Dedifferentiated amniotic fluid mesenchymal stem cell (primary cell): ENCODE measurements at regions not wholly inside any gene's neighbourhood (a gene's known extent, or its start where the extent isn't known, plus 50 kb on each side); places are given as distances from the start of the nearest gene placed in this dataset.
"Not testable (repeated sequence)": the region's sequence is repeated elsewhere in the genome, so short reads cannot be mapped to it uniquely, and the experiment has no call there.

Experiments
- DNase-seq: peaks from one replicate; pipeline ENCODE4 v3.0.0-alpha.2; 2016; ENCODE audit errors: extremely low spot score

GRCh38 chr7:42685911-42686310 is 226.0 kb downstream of the C7orf25 start:
- no peak for DNase-seq

- peak; percentile 52 for DNase-seq
These were observed 233.8 kb downstream of the C7orf25 start for GRCh38 chr7:42677751-42678699.

- no peak for DNase-seq
These were observed 237.3 kb downstream of the C7orf25 start for GRCh38 chr7:42674541-42674940.

- DNase-seq: no peak
These were observed 237.9 kb downstream of the C7orf25 start for GRCh38 chr7:42673951-42674350.

GRCh38 chr7:42672339-42672999 is 239.4 kb downstream of the C7orf25 start:
- DNase-seq: no peak

GRCh38 chr7:42671627-42672026 is 240.2 kb downstream of the C7orf25 start:
- DNase-seq: peak; percentile 32

- no peak for DNase-seq
These were observed 244.9 kb downstream of the C7orf25 start for GRCh38 chr7:42666994-42667393.

- no peak for DNase-seq
These were observed 249.0 kb downstream of the C7orf25 start for GRCh38 chr7:42662862-42663261.

GRCh38 chr7:42661312-42661711 is 250.6 kb downstream of the C7orf25 start:
- peak; percentile 88 for DNase-seq

GRCh38 chr7:42650701-42651100 is 261.2 kb downstream of the C7orf25 start:
- no peak for DNase-seq

- no peak for DNase-seq
These were observed 261.7 kb downstream of the C7orf25 start for GRCh38 chr7:42650171-42650570.

- DNase-seq: no peak
These were observed 266.0 kb downstream of the C7orf25 start for GRCh38 chr7:42645906-42646305.

- no peak for DNase-seq
These were observed 269.2 kb downstream of the C7orf25 start for GRCh38 chr7:42642699-42643098.

GRCh38 chr7:42639930-42640329 is 271.9 kb downstream of the C7orf25 start:
- no peak for DNase-seq

GRCh38 chr7:42636380-42636779 is 275.5 kb downstream of the C7orf25 start:
- DNase-seq: not testable (repeated sequence)

- DNase-seq: no peak
These were observed 283.8 kb downstream of the C7orf25 start for GRCh38 chr7:42628054-42628453.

- DNase-seq: no peak
These were observed 284.2 kb downstream of the C7orf25 start for GRCh38 chr7:42627626-42628025.

- DNase-seq: no peak
These were observed 284.8 kb downstream of the C7orf25 start for GRCh38 chr7:42627101-42627500.

GRCh38 chr7:42625421-42625820 is 286.4 kb downstream of the C7orf25 start:
- no peak for DNase-seq

- no peak for DNase-seq
These were observed 287.4 kb downstream of the C7orf25 start for GRCh38 chr7:42624471-42624870.

- DNase-seq: no peak
These were observed 290.2 kb downstream of the C7orf25 start for GRCh38 chr7:42621543-42622219.

GRCh38 chr7:42618651-42619360 is 293.1 kb downstream of the C7orf25 start:
- no peak for DNase-seq
